Kidney (tissue), 13 donors: ENCODE measurements at regions not wholly inside any gene's neighbourhood (a gene's known extent, or its start where the extent isn't known, plus 50 kb on each side); places are given as distances from the start of the nearest gene placed in this dataset.

Experiments used
- DNase-seq, 5 donors: peaks; one replicate each; pipeline ENCODE4 v3.0.0-alpha.2; 2013 to 2020
- FAIRE-seq: peaks from 2 replicates; lab custom pipeline; 2012; peaks lifted over from hg19 to GRCh38; lab: Jason Lieb, UNC
- H3K27ac ChIP-seq, 2 donors: one replicate each; pipeline ENCODE4 v1.7.0; 2013; ENCODE audit warnings: low read depth in 2 of 2, low read length in 2 of 2, inconsistent platforms in 1 of 2
- H3K27me3 ChIP-seq: one replicate; pipeline ENCODE4 v1.7.1; 2013; ENCODE audit warnings: low read length, inconsistent platforms; ENCODE audit not compliant: control insufficient read depth, insufficient read depth
- H3K36me3 ChIP-seq, 3 donors: one replicate each; pipeline versions ENCODE4 v1.7.0 to v1.7.1; 2013; ENCODE audit warnings: low read length in 3 of 3, control low read depth in 1 of 3, inconsistent platforms in 1 of 3; ENCODE audit not compliant: insufficient read depth in 3 of 3, control insufficient read depth in 2 of 3
- H3K4me1 ChIP-seq, 3 donors: one replicate each; pipeline versions ENCODE4 v1.7.0 to v1.7.1; 2013; ENCODE audit warnings: low read length in 3 of 3, inconsistent platforms in 1 of 3, low read depth in 1 of 3; ENCODE audit not compliant: control insufficient read depth in 2 of 3, insufficient read depth in 2 of 3
- H3K4me3 ChIP-seq, 3 donors: one replicate each; pipeline versions ENCODE4 v1.7.0 to v1.8.1; 2013; ENCODE audit warnings: low read length in 3 of 3, control low read depth in 1 of 3, inconsistent platforms in 1 of 3
- H3K9ac ChIP-seq, 3 donors: one replicate each; pipeline versions ENCODE4 v1.7.0 to v1.7.1; 2013; ENCODE audit warnings: low read length in 3 of 3, control low read depth in 1 of 3, inconsistent platforms in 1 of 3
- H3K9me3 ChIP-seq, 3 donors: one replicate each; pipeline versions ENCODE4 v1.7.0 to v1.7.1; 2013; ENCODE audit warnings: low read length in 3 of 3, control low read depth in 1 of 3, inconsistent platforms in 1 of 3; ENCODE audit not compliant: control insufficient read depth in 2 of 3, insufficient read depth in 1 of 3
- intact Hi-C: fragments of 100-400 bp; cut with DNase I; formaldehyde crosslinking; loops from one replicate; pipeline ENCODE4 v1.11.1; 2022
- TF ChIP-seq, protein P1 (sequence below): IDR thresholded peaks from 3 replicates; pipeline ENCODE4 v1.5.1; 2012; ENCODE audit warnings: mild to moderate bottlenecking, moderate library complexity, borderline replicate concordance; ENCODE audit not compliant: insufficient read depth; ENCODE audit errors: extremely low read depth
- donor health status: control.
- donor health status: control.
- donor health status: control.
- donor health status: control.
- donor health status: control.
- donor health status: DM: yes; HTN: yes; CAD: no.
- donor health status: Normal renal cell carcinoma (clear cell type).

DNA sequence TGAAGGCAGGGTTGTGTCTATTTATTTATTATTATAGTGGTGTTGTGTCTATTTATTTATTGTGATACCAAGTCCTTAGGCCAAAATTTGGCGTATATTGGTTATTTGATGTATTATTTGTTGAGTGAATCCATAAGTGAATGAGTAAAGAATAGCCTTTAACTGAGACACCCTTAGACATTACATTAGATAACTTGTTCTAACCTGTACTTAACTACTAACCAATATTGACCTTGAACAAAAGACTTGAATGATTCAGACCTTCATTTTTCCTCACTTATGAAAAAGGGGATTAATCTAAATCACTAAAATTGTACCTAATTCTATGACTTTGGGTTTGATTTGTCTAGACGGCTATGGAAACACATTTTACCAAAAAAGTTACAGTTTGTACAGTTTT, 370.5 kb downstream of the JRKL start:
- no peak overlapping the region for H3K27ac ChIP-seq
- intact Hi-C loops = no loop called here
- H3K4me1 ChIP-seq = no peaks in the 10 kb centered on the region
- no peak overlapping the region for H3K4me3 ChIP-seq
- TF ChIP-seq, protein P1, sequence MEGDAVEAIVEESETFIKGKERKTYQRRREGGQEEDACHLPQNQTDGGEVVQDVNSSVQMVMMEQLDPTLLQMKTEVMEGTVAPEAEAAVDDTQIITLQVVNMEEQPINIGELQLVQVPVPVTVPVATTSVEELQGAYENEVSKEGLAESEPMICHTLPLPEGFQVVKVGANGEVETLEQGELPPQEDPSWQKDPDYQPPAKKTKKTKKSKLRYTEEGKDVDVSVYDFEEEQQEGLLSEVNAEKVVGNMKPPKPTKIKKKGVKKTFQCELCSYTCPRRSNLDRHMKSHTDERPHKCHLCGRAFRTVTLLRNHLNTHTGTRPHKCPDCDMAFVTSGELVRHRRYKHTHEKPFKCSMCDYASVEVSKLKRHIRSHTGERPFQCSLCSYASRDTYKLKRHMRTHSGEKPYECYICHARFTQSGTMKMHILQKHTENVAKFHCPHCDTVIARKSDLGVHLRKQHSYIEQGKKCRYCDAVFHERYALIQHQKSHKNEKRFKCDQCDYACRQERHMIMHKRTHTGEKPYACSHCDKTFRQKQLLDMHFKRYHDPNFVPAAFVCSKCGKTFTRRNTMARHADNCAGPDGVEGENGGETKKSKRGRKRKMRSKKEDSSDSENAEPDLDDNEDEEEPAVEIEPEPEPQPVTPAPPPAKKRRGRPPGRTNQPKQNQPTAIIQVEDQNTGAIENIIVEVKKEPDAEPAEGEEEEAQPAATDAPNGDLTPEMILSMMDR = no peak
- no peak overlapping the region for H3K9ac ChIP-seq
- H3K27me3 ChIP-seq = no peaks in the 10 kb centered on the region
- DNase-seq = no peak
- H3K36me3 ChIP-seq = no peaks in the 10 kb centered on the region
- H3K9me3 ChIP-seq = no peaks in the 10 kb centered on the region
- FAIRE-seq = no peak

DNA sequence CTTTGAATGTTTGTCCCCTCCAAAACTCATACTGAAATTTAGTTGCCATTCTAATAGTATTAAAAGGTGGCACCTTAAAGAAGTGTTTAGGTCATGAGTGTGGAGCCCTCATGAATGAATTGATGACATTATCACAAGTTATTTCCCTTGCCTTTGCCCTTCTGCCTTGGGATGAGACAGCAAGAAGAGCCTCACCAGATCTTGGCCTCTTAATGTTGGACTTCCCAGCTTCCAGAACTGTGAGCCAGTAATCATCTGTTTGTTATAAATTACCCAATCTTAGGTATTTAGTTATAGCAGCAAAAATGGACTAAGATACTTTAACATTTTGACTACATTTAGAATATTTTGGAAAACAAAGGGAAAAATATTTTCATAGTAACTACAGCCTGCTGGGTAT, 371.0 kb downstream of the JRKL start:
- intact Hi-C loops = no loop called here
- Histone ChIP-seq H3K27ac (no peak overlapping the region), H3K4me1 (no peaks in the 10 kb centered on the region), H3K9me3 (no peaks in the 10 kb centered on the region), H3K9ac (no peak overlapping the region), H3K4me3 (no peak overlapping the region), H3K27me3 (no peaks in the 10 kb centered on the region), H3K36me3 (no peaks in the 10 kb centered on the region)
- no peak for FAIRE-seq
- DNase-seq = no peak
- TF ChIP-seq, protein P1 = no peak

DNA sequence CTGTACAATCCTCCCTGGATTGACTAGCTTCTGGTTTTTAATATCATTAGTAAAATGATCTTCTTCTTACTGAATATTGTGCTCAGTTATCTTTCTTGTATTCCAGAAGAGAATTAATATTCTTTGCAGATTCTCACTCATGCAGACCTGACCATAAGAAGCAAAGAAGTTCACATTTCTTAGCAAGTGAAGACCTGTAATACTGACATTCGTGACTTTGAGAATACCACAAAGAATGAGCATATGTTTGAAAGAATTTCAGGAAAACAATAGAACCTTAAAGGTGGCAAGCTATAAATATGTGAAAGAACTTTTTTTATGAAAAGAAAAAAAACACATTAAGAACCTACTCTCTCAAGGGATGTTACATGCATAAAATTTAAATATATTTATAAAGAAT, 371.6 kb downstream of the JRKL start:
- no peak for FAIRE-seq

More for the DNA sequence above, 371.6 kb downstream of the JRKL start:
- Histone ChIP-seq H3K4me1 (no peaks in the 10 kb centered on the region), H3K27me3 (no peaks in the 10 kb centered on the region), H3K9me3 (no peaks in the 10 kb centered on the region), H3K36me3 (no peaks in the 10 kb centered on the region), H3K9ac (no peak overlapping the region), H3K4me3 (no peak overlapping the region), H3K27ac (no peak overlapping the region)
- intact Hi-C loops = no loop called here
- DNase-seq = no peak
- TF ChIP-seq, protein P1 = no peak
